CD4-positive, alpha-beta T cell treated with Interleukin-1 beta for 1 hour (primary cell): ENCODE measurements at regions not wholly inside any gene's neighbourhood (a gene's known extent, or its start where the extent isn't known, plus 50 kb on each side); places are given as distances from the start of the nearest gene placed in this dataset.

Source experiments
- DNase-seq, 2 donors: peaks; one replicate each; pipeline ENCODE4 v3.0.0-alpha.2; 2020 to 2022

DNA sequence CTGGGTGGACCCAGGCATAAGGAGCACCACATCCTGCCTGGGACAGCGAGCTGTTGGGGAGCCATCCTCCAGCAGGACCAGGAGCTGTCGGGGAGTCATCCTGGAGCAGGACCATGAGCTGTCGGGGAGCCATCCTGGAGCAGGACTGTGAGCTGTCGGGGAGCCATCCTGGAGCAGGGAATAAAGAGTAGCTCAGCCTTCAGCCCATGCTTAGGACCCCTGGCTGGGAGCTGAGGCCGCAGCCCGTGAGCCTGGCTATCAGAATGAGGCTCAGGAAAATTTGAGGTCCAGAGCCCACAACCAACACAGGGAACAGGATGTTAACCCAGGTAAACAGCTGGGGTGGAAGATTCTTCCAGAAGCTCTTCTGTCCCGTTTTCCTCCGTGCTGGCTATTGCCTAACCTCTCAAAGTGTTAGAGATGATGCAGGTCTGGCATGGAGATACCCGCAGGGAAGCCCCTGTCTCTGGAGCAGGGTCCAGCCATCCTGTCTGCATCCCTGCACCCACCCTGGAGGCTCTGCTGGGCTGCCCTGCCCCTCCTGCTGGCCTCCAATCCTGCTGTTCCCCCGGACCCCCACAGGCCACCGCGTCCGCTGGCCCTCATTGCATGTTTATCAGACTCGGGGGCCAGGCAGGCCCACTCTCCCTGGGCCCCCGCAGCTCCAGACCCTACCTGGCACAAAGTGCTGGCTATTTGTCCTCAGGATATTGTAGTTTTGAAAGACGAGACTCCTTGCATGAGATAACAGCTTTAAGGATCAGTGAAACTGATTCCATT lies 243.5 kb upstream of the MYT1L start:
- no peak for DNase-seq

GRCh38 chr2:2573658-2574293 lies 242.7 kb upstream of the MYT1L start:
- no peak for DNase-seq

- no peak for DNase-seq
Observed at GRCh38 chr2:2573205-2573604, 242.1 kb upstream of the MYT1L start.

- no peak for DNase-seq
Observed at GRCh38 chr2:2572393-2573204, 241.5 kb upstream of the MYT1L start.

- DNase-seq: no peak
Observed at GRCh38 chr2:2571301-2572150, 240.5 kb upstream of the MYT1L start.

GRCh38 chr2:2570871-2571270 lies 239.8 kb upstream of the MYT1L start:
- no peak for DNase-seq

DNA sequence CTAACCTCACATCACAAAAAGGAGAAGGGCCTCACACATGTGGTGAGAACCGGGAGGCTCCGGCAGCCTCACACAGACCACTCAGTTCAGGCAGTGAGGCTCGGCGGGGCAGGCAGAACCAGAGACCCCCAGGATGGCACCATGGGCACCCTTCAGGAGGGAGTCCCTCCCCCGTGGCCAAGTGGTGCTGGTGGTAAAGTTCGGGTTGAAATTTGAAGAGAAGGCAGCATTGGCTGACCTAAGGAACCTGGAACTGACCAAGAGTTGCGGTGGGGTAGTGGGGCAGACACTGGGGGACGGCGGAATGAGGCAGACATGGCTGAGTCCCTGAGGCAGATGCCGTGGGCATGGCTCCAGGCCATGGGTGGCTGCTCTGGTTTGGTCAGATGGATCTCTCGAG lies 239.3 kb upstream of the MYT1L start:
- DNase-seq: no peak

GRCh38 chr2:2569836-2570235 lies 238.8 kb upstream of the MYT1L start:
- DNase-seq: no peak

DNA sequence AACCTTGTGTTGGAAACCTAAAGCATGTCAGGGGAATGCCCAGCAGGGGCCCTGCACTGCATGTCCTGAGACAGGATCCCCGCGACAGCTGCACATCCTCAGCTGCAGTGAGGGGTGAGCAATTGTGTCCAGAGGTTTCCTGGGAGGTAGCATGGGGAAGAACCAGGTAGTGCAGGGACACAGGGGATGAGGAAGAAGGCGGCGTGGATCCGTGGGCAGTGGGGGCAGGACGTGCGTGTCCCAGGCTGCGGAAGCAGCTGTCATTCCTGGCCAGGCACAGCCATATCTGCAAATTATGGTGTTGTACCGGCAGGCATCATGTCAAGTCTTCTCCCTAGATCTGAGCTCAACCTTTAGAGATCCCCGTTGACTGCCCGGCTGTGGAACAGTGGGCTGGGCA lies 238.2 kb upstream of the MYT1L start:
- DNase-seq: no peak

- no peak for DNase-seq
Observed at GRCh38 chr2:2568411-2568810, 237.3 kb upstream of the MYT1L start.

GRCh38 chr2:2567776-2568175 lies 236.7 kb upstream of the MYT1L start:
- DNase-seq: no peak

- no peak for DNase-seq
Observed at GRCh38 chr2:2566396-2567323, 235.6 kb upstream of the MYT1L start.

DNA sequence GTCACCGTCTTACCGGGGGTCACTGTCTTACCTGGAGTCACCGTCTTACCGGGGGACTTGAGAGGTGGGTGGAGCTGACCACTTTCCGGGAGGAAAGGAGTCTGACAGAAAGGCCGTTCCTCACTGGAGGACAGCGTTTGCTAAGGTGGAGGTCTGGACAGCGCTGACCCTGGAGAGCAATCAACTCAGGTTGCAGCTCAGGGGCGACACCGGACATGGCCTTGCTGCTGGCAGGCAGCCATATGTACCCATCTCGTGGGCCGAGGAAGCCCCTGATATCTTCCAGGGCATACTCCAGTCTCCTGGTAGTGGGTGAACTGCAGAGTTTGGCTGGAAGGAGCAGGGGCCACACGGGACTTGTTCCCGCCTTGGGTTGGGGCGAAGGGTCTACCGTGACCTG lies 234.6 kb upstream of the MYT1L start:
- no peak for DNase-seq

GRCh38 chr2:2564300-2565078 lies 233.4 kb upstream of the MYT1L start:
- no peak for DNase-seq

GRCh38 chr2:2563309-2563860 lies 232.3 kb upstream of the MYT1L start:
- DNase-seq: no peak

DNA sequence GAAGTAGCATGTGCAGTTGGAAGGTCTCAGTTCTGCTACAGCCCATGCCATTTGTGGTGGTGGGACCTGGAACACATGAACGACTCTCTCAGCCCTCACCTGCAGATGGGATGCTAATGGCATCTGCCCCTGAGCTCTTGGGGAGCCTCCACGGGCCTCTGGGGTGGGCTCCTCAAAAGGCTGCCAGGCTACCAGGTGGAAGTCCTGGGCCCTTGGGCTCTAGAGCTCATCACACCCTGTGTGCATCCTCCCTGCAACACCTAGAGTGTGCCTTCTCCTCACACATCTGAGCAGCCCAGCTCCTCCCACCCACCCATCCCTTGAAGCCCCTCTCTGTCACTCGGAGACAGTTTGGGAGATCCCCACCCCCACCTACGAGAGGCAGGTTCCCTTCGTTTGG lies 231.8 kb upstream of the MYT1L start:
- no peak for DNase-seq

GRCh38 chr2:2561346-2562095 lies 230.4 kb upstream of the MYT1L start:
- DNase-seq: no peak

- no peak for DNase-seq
Observed at GRCh38 chr2:2560374-2561015, 229.4 kb upstream of the MYT1L start.

GRCh38 chr2:2558476-2558875 lies 227.4 kb upstream of the MYT1L start:
- DNase-seq: no peak
